ENCODE measurements at regions not wholly inside any gene's neighbourhood (a gene's known extent, or its start where the extent isn't known, plus 50 kb on each side); places are given as distances from the start of the nearest gene placed in this dataset.

- intact Hi-C loops (cut with DNase I): loop anchor here (10.0 kb wide), 1 partner anchor 175 kb away; the partner anchor contains the start of gene RUNX3
- no peak for DNase-seq
Observed at GRCh38 chr1:25109531-25109951, 122.8 kb downstream of the SYF2 start.

GRCh38 chr1:25107643-25108010, 124.7 kb downstream of the SYF2 start:
- no peak for DNase-seq
- intact Hi-C loops (cut with DNase I): loop anchor here (10.0 kb wide), 1 partner anchor 173 kb away; the partner anchor contains the start of gene RUNX3

- DNase-seq: no peak
- intact Hi-C loops (cut with DNase I): loop anchor here (10.0 kb wide), 1 partner anchor 172 kb away; the partner anchor contains the start of gene RUNX3
Observed at GRCh38 chr1:25106976-25107642, 125.2 kb downstream of the SYF2 start.

GRCh38 chr1:25106352-25106751, 126.0 kb downstream of the SYF2 start:
- DNase-seq: no peak
- intact Hi-C loops (cut with DNase I): loop anchor here (10.0 kb wide), 1 partner anchor 172 kb away; the partner anchor contains the start of gene RUNX3

GRCh38 chr1:25105836-25106235, 126.5 kb downstream of the SYF2 start:
- no peak for DNase-seq
- intact Hi-C loops (cut with DNase I): loop anchor here (10.0 kb wide), 1 partner anchor 171 kb away; the partner anchor contains the start of gene RUNX3

GRCh38 chr1:25104932-25105561, 127.3 kb downstream of the SYF2 start:
- intact Hi-C loops (cut with DNase I): loop anchor here (10.0 kb wide), 1 partner anchor 170 kb away; the partner anchor contains the start of gene RUNX3

GRCh38 chr1:25103164-25103795, 129.0 kb downstream of the SYF2 start:
- intact Hi-C loops (cut with DNase I): loop anchor here (10.0 kb wide), 1 partner anchor 168 kb away; the partner anchor contains the start of gene RUNX3
- DNase-seq: no peak

More at GRCh38 chr1:25104932-25105561, 127.3 kb downstream of the SYF2 start:
- DNase-seq: no peak

- intact Hi-C loops (cut with DNase I): loop anchor here (10.0 kb wide), 1 partner anchor 165 kb away; the partner anchor contains the start of gene RUNX3
- no peak for DNase-seq
Observed at GRCh38 chr1:25100151-25100833, 132.0 kb downstream of the SYF2 start.

GRCh38 chr1:25099343-25099951, 132.9 kb downstream of the SYF2 start:
- intact Hi-C loops (cut with DNase I): no loop called here
- DNase-seq: peak in 38 of 42 donors; percentile 3 to 61 (median 37)

- DNase-seq: no peak
- intact Hi-C loops (cut with DNase I): no loop called here
Observed at GRCh38 chr1:25098717-25099116, 133.6 kb downstream of the SYF2 start.

GRCh38 chr1:25096307-25097150, 135.8 kb downstream of the SYF2 start:
- no peak for DNase-seq
- intact Hi-C loops (cut with DNase I): no loop called here

GRCh38 chr1:25095635-25096200, 136.6 kb downstream of the SYF2 start:
- intact Hi-C loops (cut with DNase I): no loop called here
- DNase-seq: no peak

GRCh38 chr1:25094995-25095394, 137.3 kb downstream of the SYF2 start:
- intact Hi-C loops (cut with DNase I): no loop called here
- no peak for DNase-seq

GRCh38 chr1:25094229-25094628, 138.1 kb downstream of the SYF2 start:
- intact Hi-C loops (cut with DNase I): no loop called here
- DNase-seq: no peak

- no peak for DNase-seq
- intact Hi-C loops (cut with DNase I): no loop called here
Observed at GRCh38 chr1:25091658-25092057, 140.6 kb downstream of the SYF2 start.

GRCh38 chr1:25090707-25091422, 141.4 kb downstream of the SYF2 start:
- DNase-seq: no peak
- intact Hi-C loops (cut with DNase I): no loop called here

GRCh38 chr1:25089772-25090171, 142.5 kb downstream of the SYF2 start:
- intact Hi-C loops (cut with DNase I): no loop called here
- DNase-seq: no peak

All from head of caudate nucleus (tissue), 42 donors.